MM.1S (cell line): ENCODE measurements at regions not wholly inside any gene's neighbourhood (a gene's known extent, or its start where the extent isn't known, plus 50 kb on each side); places are given as distances from the start of the nearest gene placed in this dataset.

ENCODE experiments used
- CTCF ChIP-seq: fragments of 300-600 bp; sonication (generic); IDR thresholded peaks from 2 replicates; pipeline ENCODE4 v1.5.1; 2016; ENCODE audit warnings: antibody characterized with exemption, low read length, mixed read lengths
- EZH2 ChIP-seq: fragments of 300-600 bp; sonication (generic); optimal IDR thresholded peaks from 2 replicates; pipeline ENCODE3; 2017; ENCODE audit warnings: low read depth, mild to moderate bottlenecking, antibody characterized with exemption, low read length, mixed read lengths

- TF ChIP-seq CTCF = no peak
- TF ChIP-seq EZH2 = no peak
These were observed 234.0 kb upstream of the RREB1 start for GRCh38 chr6:6873778-6874177.
